Esophagus muscularis mucosa (tissue), 3 donors: ENCODE measurements at regions not wholly inside any gene's neighbourhood (a gene's known extent, or its start where the extent isn't known, plus 50 kb on each side); places are given as distances from the start of the nearest gene placed in this dataset.

Experiments
- CTCF ChIP-seq, 3 experiments: fragments of 200-600 bp in 2 of 3; fragments of 450-650 bp in 1 of 3; sonication (generic) in 2 of 3; IDR thresholded peaks; one replicate each; pipeline ENCODE4 v1.5.1; 2017 to 2019; ENCODE audit warnings: antibody characterized with exemption in 3 of 3, mild to moderate bottlenecking in 2 of 3, moderate library complexity in 1 of 3
- POLR2AphosphoS5 ChIP-seq, 2 donors: sonication (generic); formaldehyde crosslinking; IDR thresholded peaks; one replicate each; pipeline ENCODE4 v1.6.1; 2017; ENCODE audit warnings: antibody characterized with exemption in 2 of 2

GRCh38 chr6:88454658-88455057, 288.5 kb upstream of the CNR1 start:
- no peak for TF ChIP-seq CTCF (IDR thresholded peaks at IDR 0.05)
- no peak for TF ChIP-seq POLR2AphosphoS5 (IDR thresholded peaks at IDR 0.05)
